ENCODE measurements at regions not wholly inside any gene's neighbourhood (a gene's known extent, or its start where the extent isn't known, plus 50 kb on each side); places are given as distances from the start of the nearest gene placed in this dataset.
"Not testable (repeated sequence)": the region's sequence is repeated elsewhere in the genome, so short reads cannot be mapped to it uniquely, and the experiment has no call there.

- not testable (repeated sequence) for H3K4me3 ChIP-seq (ENCODE audit: low read depth, low read length)
These were observed 613.7 kb downstream of the TUBA3C start for GRCh38 chr13:18567890-18568289.

All from GM12875 (cell line).